H1 (cell line): ENCODE measurements at regions not wholly inside any gene's neighbourhood (a gene's known extent, or its start where the extent isn't known, plus 50 kb on each side); places are given as distances from the start of the nearest gene placed in this dataset.

Source experiments
- CTCF ChIA-PET: fragments of 300-600 bp; sonication (Branson Sonifier 250); formaldehyde crosslinking; loops from one replicate; lab custom pipeline; 2021; ENCODE audit not compliant: partially characterized antibody; lab: Charles Lee
- POLR2A ChIA-PET: fragments of 300-600 bp; sonication (Branson Sonifier 250); formaldehyde crosslinking; loops from one replicate; lab custom pipeline; 2021; ENCODE audit warnings: inconsistent platforms; ENCODE audit not compliant: partially characterized antibody; lab: Charles Lee
- DNase-seq, 2 experiments: peaks; one replicate each; pipeline versions ENCODE4 v3.0.0 to v3.0.0-alpha.2; 2010 to 2022; ENCODE audit warnings: low spot score in 2 of 2, low read depth in 1 of 2, mixed read lengths in 1 of 2
- FAIRE-seq: peaks from 2 replicates; lab custom pipeline; 2011; peaks lifted over from hg19 to GRCh38; lab: Jason Lieb, UNC
- H2AFZ ChIP-seq: 2 replicates; pipeline ENCODE4 v1.8.1; 2012; ENCODE audit warnings: low read length, inconsistent platforms
- H2AK5ac ChIP-seq: 2 replicates; pipeline ENCODE4 v1.6.1; 2013; ENCODE audit warnings: low read depth, low read length
- H2BK120ac ChIP-seq: replicated peaks from 2 replicates; pipeline ENCODE3; 2013; ENCODE audit warnings: low read depth, low read length, inconsistent platforms
- H2BK12ac ChIP-seq: 2 replicates; pipeline ENCODE4 v1.6.1; 2013; ENCODE audit warnings: low read depth, low read length
- H2BK15ac ChIP-seq: 2 replicates; pipeline ENCODE4 v1.6.1; 2013; ENCODE audit warnings: low read length
- H2BK20ac ChIP-seq: 2 replicates; pipeline ENCODE4 v1.6.1; 2013; ENCODE audit warnings: low read length
- H2BK5ac ChIP-seq: 2 replicates; pipeline ENCODE4 v1.6.1; 2013; ENCODE audit warnings: low read depth, low read length
- H3K14ac ChIP-seq: 2 replicates; pipeline ENCODE4 v1.6.1; 2013; ENCODE audit warnings: inconsistent platforms; ENCODE audit not compliant: insufficient read length
- H3K18ac ChIP-seq: 2 replicates; pipeline ENCODE4 v1.6.1; 2013; ENCODE audit warnings: low read length; ENCODE audit errors: extremely low read depth
- H3K23ac ChIP-seq: 2 replicates; pipeline ENCODE4 v1.6.1; 2013; ENCODE audit warnings: inconsistent platforms; ENCODE audit not compliant: insufficient read length
- H3K23me2 ChIP-seq: 2 replicates; pipeline ENCODE4 v1.6.1; 2013; ENCODE audit warnings: low read depth, low read length
- H3K27ac ChIP-seq: 2 replicates; pipeline ENCODE4 v1.6.1; 2011; ENCODE audit warnings: low read depth, low read length, inconsistent platforms
- H3K27me3 ChIP-seq, 4 experiments: replicated peaks in 1 of 4; 1 replicate in 1 of 4; 2 replicates in 3 of 4; pipeline versions ENCODE4 v1.6.1 to v1.8.1; 2011 to 2013; ENCODE audit warnings: low read length in 3 of 4, mild to moderate bottlenecking in 3 of 4, inconsistent platforms in 2 of 4, mixed read lengths in 2 of 4, moderate library complexity in 1 of 4; ENCODE audit not compliant: control insufficient read depth in 3 of 4, insufficient read depth in 3 of 4; ENCODE audit errors: extremely low read depth in 1 of 4
- H3K36me3 ChIP-seq, 4 experiments: 2 replicates each; pipeline versions ENCODE4 v1.6.1 to v1.8.1; 2011 to 2013; ENCODE audit warnings: mild to moderate bottlenecking in 4 of 4, low read length in 3 of 4, moderate library complexity in 2 of 4, control low read depth in 1 of 4, inconsistent platforms in 1 of 4; ENCODE audit not compliant: insufficient read depth in 4 of 4, control insufficient read depth in 2 of 4
- H3K4ac ChIP-seq: replicated peaks from 2 replicates; pipeline ENCODE3; 2013; ENCODE audit warnings: low read length, low read depth, mixed read lengths, inconsistent platforms; ENCODE audit not compliant: insufficient read length
- H3K4me1 ChIP-seq, 4 experiments: replicated peaks in 1 of 4; 1 replicate in 1 of 4; 2 replicates in 3 of 4; pipeline versions ENCODE4 v1.6.1 to v1.8.1; 2011 to 2013; ENCODE audit warnings: low read length in 3 of 4, inconsistent platforms in 2 of 4, mixed read lengths in 1 of 4; ENCODE audit not compliant: insufficient read depth in 4 of 4, control insufficient read depth in 3 of 4
- H3K4me2 ChIP-seq, 2 experiments: 2 replicates each; pipeline versions ENCODE4 v1.6.1 to v1.8.1; 2011 to 2013; ENCODE audit warnings: low read depth in 2 of 2, low read length in 2 of 2, control low read depth in 1 of 2, inconsistent platforms in 1 of 2, mild to moderate bottlenecking in 1 of 2; ENCODE audit not compliant: insufficient read depth in 1 of 2
- H3K4me3 ChIP-seq, 4 experiments: fragments of 200-600, 300-600 bp in 1 of 4; sonication (generic), shearing (Covaris generic), sonication (Bioruptor Twin) in 1 of 4; 2 replicates each; pipeline versions ENCODE4 v1.5.1 to v1.8.1; 2011 to 2016; ENCODE audit warnings: low read length in 4 of 4, low read depth in 3 of 4, control low read depth in 2 of 4, inconsistent platforms in 2 of 4, mild to moderate bottlenecking in 2 of 4, mixed read lengths in 1 of 4, moderate library complexity in 1 of 4; ENCODE audit not compliant: insufficient read depth in 2 of 4; ENCODE audit errors: extremely low read depth in 1 of 4
- H3K56ac ChIP-seq: replicated peaks from 2 replicates; pipeline ENCODE3; 2013; ENCODE audit warnings: low read depth, mild to moderate bottlenecking, mixed read lengths, low read length, inconsistent platforms; ENCODE audit not compliant: insufficient read length
- H3K79me1 ChIP-seq: 2 replicates; pipeline ENCODE4 v1.6.1; 2013; ENCODE audit warnings: low read depth, low read length, control low read depth
- H3K79me2 ChIP-seq, 2 experiments: 2 replicates each; pipeline versions ENCODE4 v1.6.1 to v1.8.1; 2012 to 2013; ENCODE audit warnings: low read length in 2 of 2, mild to moderate bottlenecking in 2 of 2, inconsistent platforms in 1 of 2; ENCODE audit not compliant: insufficient read depth in 2 of 2, control insufficient read depth in 1 of 2
- H3K9ac ChIP-seq, 4 experiments: replicated peaks in 1 of 4; 1 replicate in 1 of 4; 2 replicates in 3 of 4; pipeline versions ENCODE4 v1.6.1 to v1.8.1; 2011 to 2013; ENCODE audit warnings: low read depth in 3 of 4, low read length in 3 of 4, control low read depth in 2 of 4, mild to moderate bottlenecking in 2 of 4, moderate library complexity in 2 of 4, inconsistent platforms in 1 of 4; ENCODE audit errors: extremely low read depth in 1 of 4
- H3K9me3 ChIP-seq, 2 experiments: 2 replicates each; pipeline versions ENCODE4 v1.6.1 to v1.8.1; 2012 to 2013; ENCODE audit warnings: mild to moderate bottlenecking in 2 of 2, moderate library complexity in 2 of 2, control low read depth in 1 of 2, inconsistent platforms in 1 of 2, low read depth in 1 of 2, low read length in 1 of 2, mixed read lengths in 1 of 2; ENCODE audit not compliant: insufficient read depth in 2 of 2
- H4K20me1 ChIP-seq, 2 experiments: replicated peaks in 1 of 2; 2 replicates each; pipeline versions ENCODE3 to v1.8.1; 2011 to 2013; ENCODE audit warnings: inconsistent platforms in 2 of 2, low read length in 2 of 2, mild to moderate bottlenecking in 1 of 2; ENCODE audit not compliant: insufficient read depth in 2 of 2, control insufficient read depth in 1 of 2
- H4K5ac ChIP-seq: 2 replicates; pipeline ENCODE4 v1.6.1; 2013; ENCODE audit warnings: low read length, low read depth, mixed read lengths, inconsistent platforms; ENCODE audit not compliant: insufficient read length
- H4K8ac ChIP-seq: 2 replicates; pipeline ENCODE4 v1.8.0; 2013; ENCODE audit warnings: mild to moderate bottlenecking, moderate library complexity, low read length, inconsistent platforms; ENCODE audit not compliant: insufficient read depth; ENCODE audit errors: extremely low read depth
- H4K91ac ChIP-seq: replicated peaks from 2 replicates; pipeline ENCODE3; 2013; ENCODE audit warnings: low read length, mixed read lengths, inconsistent platforms; ENCODE audit not compliant: insufficient read length
- CREB1 ChIP-seq: IDR thresholded peaks from 2 replicates; pipeline ENCODE4 v1.6.1; 2012; ENCODE audit warnings: inconsistent platforms
- GABPA ChIP-seq: IDR thresholded peaks from 2 replicates; pipeline ENCODE4 v1.6.1; 2011; ENCODE audit warnings: mild to moderate bottlenecking, low read length, moderate library complexity, borderline replicate concordance; ENCODE audit not compliant: insufficient read depth
- SIX5 ChIP-seq: IDR thresholded peaks from 2 replicates; pipeline ENCODE4 v1.6.1; 2011; ENCODE audit warnings: mild to moderate bottlenecking, low read depth, low read length
- WGBS, 2 experiments: shearing (Covaris generic) in 1 of 2; methylation state at CpG; one replicate each; pipeline versions ENCODE4 v1.1.6 to v1.1.7; 2013 to 2015; ENCODE audit warnings: low lambda C conversion rate in 2 of 2, mixed read lengths in 2 of 2, inconsistent platforms in 1 of 2, low coverage in 1 of 2, missing lambda C conversion rate in 1 of 2; ENCODE audit not compliant: insufficient replicate concordance in 2 of 2, insufficient coverage in 1 of 2, insufficient read length in 1 of 2; ENCODE audit errors: extremely low coverage in 1 of 2, missing lambda C conversion rate in 1 of 2; 5-methylcytosine and 5-hydroxymethylcytosine counted together

DNA sequence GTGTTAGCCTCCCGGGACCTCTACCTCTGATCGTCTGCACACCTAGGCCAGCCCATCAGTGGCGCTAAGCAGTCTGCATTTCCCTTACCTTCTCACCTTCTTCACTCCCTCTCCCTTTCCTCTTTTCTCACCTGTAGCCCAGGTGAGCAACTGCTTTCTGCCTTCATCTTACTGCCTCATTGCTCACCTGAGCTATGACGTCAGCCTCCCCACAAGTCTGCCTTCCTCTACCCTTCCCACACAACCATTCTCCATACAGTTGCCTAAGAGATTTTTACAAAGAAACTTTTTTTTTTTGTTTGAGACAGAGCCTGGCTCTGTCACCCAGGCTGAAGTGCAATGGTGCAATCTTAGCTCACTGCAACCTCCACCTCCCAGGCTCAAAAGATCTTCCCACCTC, 136.3 kb downstream of the BCOR start:
- TF ChIP-seq CREB1 = no peak
- no peak for TF ChIP-seq GABPA
- no peak for TF ChIP-seq SIX5

More for the DNA sequence above, 136.3 kb downstream of the BCOR start:
- H2BK120ac ChIP-seq = no peak overlapping the region
- no peak overlapping the region for H3K4ac ChIP-seq
- no peak overlapping the region for H3K56ac ChIP-seq
- H2AFZ ChIP-seq = no peak overlapping the region
- H3K23me2 ChIP-seq = no peaks in the 10 kb centered on the region
- H3K4me2 ChIP-seq = no peak overlapping the region
- CTCF ChIA-PET = no interaction called here
- no peak overlapping the region for H3K27ac ChIP-seq
- no peak for DNase-seq
- H2BK15ac ChIP-seq = no peak overlapping the region
- no peaks in the 10 kb centered on the region for H4K20me1 ChIP-seq
- H3K4me3 ChIP-seq = no peak overlapping the region
- no peak overlapping the region for H3K9ac ChIP-seq
- no peak overlapping the region for H4K91ac ChIP-seq
- H3K79me2 ChIP-seq = no peaks in the 10 kb centered on the region
- FAIRE-seq = no peak
- POLR2A ChIA-PET = no interaction called here
- no peaks in the 10 kb centered on the region for H3K36me3 ChIP-seq
- H3K18ac ChIP-seq = no peak overlapping the region
- no peak overlapping the region for H2BK20ac ChIP-seq
- WGBS, 2 experiments = 91% methylated on average over 4 of the region's 4 CpGs; no CpG with 5 or more reads in 1 of the 2 experiments
- no peak overlapping the region for H3K23ac ChIP-seq
- H3K4me1 ChIP-seq = no peaks in the 10 kb centered on the region
- no peak overlapping the region for H2BK5ac ChIP-seq
- no peaks in the 10 kb centered on the region for H3K9me3 ChIP-seq
- no peak overlapping the region for H4K5ac ChIP-seq
- H4K8ac ChIP-seq = no peak overlapping the region
- H3K27me3 ChIP-seq = no peaks in the 10 kb centered on the region
- H3K14ac ChIP-seq = no peak overlapping the region
- H2BK12ac ChIP-seq = no peak overlapping the region
- no peak overlapping the region for H2AK5ac ChIP-seq
- H3K79me1 ChIP-seq = no peaks in the 10 kb centered on the region
